ENCODE measurements at regions not wholly inside any gene's neighbourhood (a gene's known extent, or its start where the extent isn't known, plus 50 kb on each side); places are given as distances from the start of the nearest gene placed in this dataset.

- TF ChIP-seq CTCF (conservative IDR thresholded peaks at IDR 0.05; ENCODE audit: low read length) (no peak), EZH2phosphoT487 (IDR thresholded peaks at IDR 0.05; ENCODE audit: borderline replicate concordance, low read depth, low read length) (no peak)
Measured at GRCh38 chr11:103789952-103790351, 246.5 kb upstream of the DDI1 start.

All from OCI-LY7 (cell line).